ENCODE measurements at regions not wholly inside any gene's neighbourhood (a gene's known extent, or its start where the extent isn't known, plus 50 kb on each side); places are given as distances from the start of the nearest gene placed in this dataset.
"Not testable (repeated sequence)": the region's sequence is repeated elsewhere in the genome, so short reads cannot be mapped to it uniquely, and the experiment has no call there.

GRCh38 chr1:89436856-89437255 is 73.0 kb downstream of the GBP6 start:
- Histone ChIP-seq H3K9me3 (replicated peaks) (peaks cover 48% of the 10 kb centered on the region), H3K27me3 (ENCODE audit: low read depth) (no peaks in the 10 kb centered on the region), H3K4me3 (no peak overlapping the region), H3K27ac (replicated peaks) (no peak overlapping the region), H3K4me1 (no peaks in the 10 kb centered on the region), H3K36me3 (no peaks in the 10 kb centered on the region)
- no peak for TF ChIP-seq CTCF (IDR thresholded peaks at IDR 0.05; ENCODE audit: borderline replicate concordance)
- intact Hi-C loops (cut with micrococcal nuclease) = no loop called here
- no peak for DNase-seq

- H3K27ac ChIP-seq (replicated peaks); H3K4me3 ChIP-seq; DNase-seq; H3K27me3 ChIP-seq (ENCODE audit: low read depth); H3K4me1 ChIP-seq; intact Hi-C loops (cut with micrococcal nuclease); H3K36me3 ChIP-seq: not testable (repeated sequence)
- peaks cover 50% of the 10 kb centered on the region for H3K9me3 ChIP-seq (replicated peaks)
Measured at GRCh38 chr1:89438301-89438700, 74.4 kb downstream of the GBP6 start.

- Histone ChIP-seq H3K27ac (replicated peaks) (no peak overlapping the region), H3K9me3 (replicated peaks) (peaks cover 50% of the 10 kb centered on the region), H3K4me1 (no peaks in the 10 kb centered on the region), H3K4me3 (no peak overlapping the region), H3K36me3 (no peaks in the 10 kb centered on the region), H3K27me3 (ENCODE audit: low read depth) (no peaks in the 10 kb centered on the region)
- intact Hi-C loops (cut with micrococcal nuclease) = no loop called here
- no peak for TF ChIP-seq CTCF (IDR thresholded peaks at IDR 0.05; ENCODE audit: borderline replicate concordance)
- no peak for DNase-seq
Measured at GRCh38 chr1:89440911-89441310, 77.1 kb downstream of the GBP6 start.

- no peak for TF ChIP-seq CTCF (IDR thresholded peaks at IDR 0.05; ENCODE audit: borderline replicate concordance)
- Histone ChIP-seq H3K9me3 (replicated peaks) (peaks cover 20% of the 10 kb centered on the region), H3K27me3 (ENCODE audit: low read depth) (no peaks in the 10 kb centered on the region), H3K27ac (replicated peaks) (no peak overlapping the region), H3K36me3 (no peaks in the 10 kb centered on the region), H3K4me3 (no peak overlapping the region), H3K4me1 (no peaks in the 10 kb centered on the region)
- intact Hi-C loops (cut with micrococcal nuclease) = no loop called here
- DNase-seq = no peak
Measured at GRCh38 chr1:89444791-89445190, 79.8 kb upstream of the LRRC8B start.

- H3K4me1 ChIP-seq = no peaks in the 10 kb centered on the region
- H3K4me3 ChIP-seq = no peak overlapping the region
- H3K27ac ChIP-seq (replicated peaks) = no peak overlapping the region
- intact Hi-C loops (cut with micrococcal nuclease) = loop anchor here (5.0 kb wide), 1 partner anchor 449 kb away; no protein-coding TSS in a partner anchor
- no peak for TF ChIP-seq CTCF (IDR thresholded peaks at IDR 0.05; ENCODE audit: borderline replicate concordance)
- no peak for DNase-seq
- no peaks in the 10 kb centered on the region for H3K36me3 ChIP-seq
- no peaks in the 10 kb centered on the region for H3K9me3 ChIP-seq (replicated peaks)
- no peaks in the 10 kb centered on the region for H3K27me3 ChIP-seq (ENCODE audit: low read depth)
Measured at GRCh38 chr1:89451011-89451410, 73.6 kb upstream of the LRRC8B start.

GRCh38 chr1:89453123-89453972 is 71.3 kb upstream of the LRRC8B start:
- Histone ChIP-seq H3K9me3 (replicated peaks) (no peaks in the 10 kb centered on the region), H3K4me3 (no peak overlapping the region), H3K27ac (replicated peaks) (no peak overlapping the region), H3K4me1 (no peaks in the 10 kb centered on the region), H3K36me3 (no peaks in the 10 kb centered on the region), H3K27me3 (ENCODE audit: low read depth) (no peaks in the 10 kb centered on the region)
- no peak for DNase-seq
- TF ChIP-seq CTCF (IDR thresholded peaks at IDR 0.05; ENCODE audit: borderline replicate concordance) = no peak
- intact Hi-C loops (cut with micrococcal nuclease) = loop anchor here (5.0 kb wide), 1 partner anchor 451 kb away; no protein-coding TSS in a partner anchor

Data from left ventricle myocardium inferior (tissue), 1 donor.